ENCODE measurements at regions not wholly inside any gene's neighbourhood (a gene's known extent, or its start where the extent isn't known, plus 50 kb on each side); places are given as distances from the start of the nearest gene placed in this dataset.

- no peak for TF ChIP-seq CTCF (IDR thresholded peaks at IDR 0.05; ENCODE audit: low read depth, low read length)
- TF ChIP-seq EZH2phosphoT487 (IDR thresholded peaks at IDR 0.05; ENCODE audit: low read depth): no peak
Measured at GRCh38 chr11:96664110-96664509, 274.3 kb downstream of the JRKL start.

Data from OCI-LY3 (cell line).